ENCODE measurements at regions not wholly inside any gene's neighbourhood (a gene's known extent, or its start where the extent isn't known, plus 50 kb on each side); places are given as distances from the start of the nearest gene placed in this dataset.

DNA sequence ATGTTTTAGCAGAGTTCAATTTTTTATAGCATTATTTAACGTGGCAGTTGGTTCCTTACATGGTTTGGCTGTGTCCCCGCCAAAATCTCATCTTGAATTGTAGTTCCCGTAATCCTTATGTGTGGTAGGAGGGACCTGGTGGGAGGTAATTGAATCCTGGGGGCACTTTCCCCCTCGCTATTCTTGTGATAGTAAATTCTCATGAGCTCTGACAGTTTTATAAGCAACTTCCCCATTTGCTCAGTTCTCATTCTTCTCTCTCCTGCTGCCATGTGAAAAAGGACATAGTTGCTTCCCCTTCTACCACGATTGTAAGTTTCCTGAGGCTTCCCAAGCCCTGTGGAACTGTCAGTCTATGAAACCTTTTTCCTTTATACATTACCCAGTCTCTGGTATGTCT, 329.5 kb downstream of the GRIA2 start:
- no peaks in the 10 kb centered on the region for H3K36me3 Mint-ChIP-seq
- no peak overlapping the region for H3K4me3 ChIP-seq (ENCODE audit: low read depth, low read length)
- H3K9me3 ChIP-seq (ENCODE audit: control insufficient read depth in 2 of 2, low read length in 2 of 2) = peaks cover 0 to 1% of the 10 kb centered on the region in 2 experiments
- no peak overlapping the region for H3K4me3 Mint-ChIP-seq
- ATAC-seq (ENCODE audit: low read depth in 2 of 2) = no peak
- H3K9me3 Mint-ChIP-seq = peaks cover 0 to 10% (median 8%) of the 10 kb centered on the region in 7 donors
- no peak overlapping the region for H3K27ac Mint-ChIP-seq
- DNase-seq = no peak
- H3K27ac ChIP-seq (ENCODE audit: insufficient read depth, low read length, poor library complexity, severe bottlenecking) = no peak overlapping the region
- no peaks in the 10 kb centered on the region for H3K4me1 ChIP-seq (ENCODE audit: control insufficient read depth, insufficient read depth, low read length, poor library complexity, severe bottlenecking)
- no peaks in the 10 kb centered on the region for H3K4me1 Mint-ChIP-seq
- H3K27me3 ChIP-seq (ENCODE audit: control insufficient read depth, insufficient read depth, low read length) = no peaks in the 10 kb centered on the region
- no peaks in the 10 kb centered on the region for H3K36me3 ChIP-seq (ENCODE audit: control insufficient read depth, insufficient read depth, low read length)
- H3K27me3 Mint-ChIP-seq = no peaks in the 10 kb centered on the region

DNA sequence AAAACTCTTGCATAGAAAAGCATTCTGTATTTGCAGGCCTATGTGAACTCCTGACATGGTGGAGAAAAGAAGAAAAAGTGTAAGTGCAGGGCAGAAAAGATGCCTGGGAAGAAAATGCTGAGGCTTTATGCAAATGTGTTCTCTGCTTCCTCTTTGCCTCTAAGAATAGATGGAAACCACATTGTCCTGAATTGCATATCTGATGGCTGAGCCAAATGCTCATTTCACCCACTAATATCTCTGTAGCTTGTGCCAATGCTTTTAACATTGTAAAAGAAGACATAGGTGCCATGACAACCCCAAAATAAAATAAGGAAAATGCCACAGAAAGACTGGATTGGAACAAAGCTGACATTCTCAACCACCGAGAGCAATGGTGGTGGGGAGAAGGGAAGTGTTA, 307.4 kb downstream of the GRIA2 start:
- Histone ChIP-seq H3K9me3 (ENCODE audit: control insufficient read depth in 2 of 2, low read length in 2 of 2) (peaks cover 2 to 30% of the 10 kb centered on the region in 2 experiments), H3K4me1 (ENCODE audit: control insufficient read depth, insufficient read depth, low read length, poor library complexity, severe bottlenecking) (no peaks in the 10 kb centered on the region), H3K27ac (ENCODE audit: insufficient read depth, low read length, poor library complexity, severe bottlenecking) (no peak overlapping the region), H3K36me3 (ENCODE audit: control insufficient read depth, insufficient read depth, low read length) (no peaks in the 10 kb centered on the region), H3K4me3 (ENCODE audit: low read depth, low read length) (no peak overlapping the region), H3K27me3 (ENCODE audit: control insufficient read depth, insufficient read depth, low read length) (no peaks in the 10 kb centered on the region)
- peaks cover 3 to 32% (median 13%) of the 10 kb centered on the region in 7 donors for H3K9me3 Mint-ChIP-seq
- ATAC-seq (ENCODE audit: low read depth in 2 of 2) (no peak), DNase-seq (no peak)
- H3K27ac Mint-ChIP-seq = no peak overlapping the region
- no peaks in the 10 kb centered on the region for H3K27me3 Mint-ChIP-seq
- no peaks in the 10 kb centered on the region for H3K4me1 Mint-ChIP-seq
- no peak overlapping the region for H3K4me3 Mint-ChIP-seq
- no peaks in the 10 kb centered on the region for H3K36me3 Mint-ChIP-seq

DNA sequence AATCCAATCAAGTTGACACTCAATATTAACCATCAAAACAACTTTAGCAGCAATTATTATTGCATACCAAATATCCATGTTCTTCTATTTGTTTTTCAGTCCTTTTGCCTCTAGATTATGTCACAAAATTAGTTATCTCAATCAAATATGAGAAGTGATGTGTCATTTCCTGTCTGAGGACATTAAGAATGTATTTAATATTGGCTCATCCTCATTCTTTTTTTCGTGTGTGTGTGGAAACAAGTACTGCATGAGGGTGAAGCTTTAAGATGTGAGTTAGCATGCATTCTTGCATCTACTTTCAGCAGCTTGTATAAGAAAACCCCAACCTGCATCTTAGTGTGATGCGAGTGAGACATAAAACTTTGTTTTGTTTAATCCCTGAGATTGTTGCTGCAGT, 301.4 kb downstream of the GRIA2 start:
- H3K27ac ChIP-seq (ENCODE audit: insufficient read depth, low read length, poor library complexity, severe bottlenecking) = no peak overlapping the region
- Mint-ChIP-seq H3K27ac (no peak overlapping the region), H3K27me3 (no peaks in the 10 kb centered on the region), H3K4me1 (no peaks in the 10 kb centered on the region), H3K9me3 (peaks cover 0 to 17% (median 4%) of the 10 kb centered on the region in 7 donors), H3K4me3 (no peak overlapping the region), H3K36me3 (no peaks in the 10 kb centered on the region)
- no peak for DNase-seq
- no peaks in the 10 kb centered on the region for H3K4me1 ChIP-seq (ENCODE audit: control insufficient read depth, insufficient read depth, low read length, poor library complexity, severe bottlenecking)
- peaks cover 0 to 12% of the 10 kb centered on the region in 2 experiments for H3K9me3 ChIP-seq (ENCODE audit: control insufficient read depth in 2 of 2, low read length in 2 of 2)
- no peaks in the 10 kb centered on the region for H3K27me3 ChIP-seq (ENCODE audit: control insufficient read depth, insufficient read depth, low read length)
- ATAC-seq (ENCODE audit: low read depth in 2 of 2) = no peak
- H3K36me3 ChIP-seq (ENCODE audit: control insufficient read depth, insufficient read depth, low read length) = no peaks in the 10 kb centered on the region
- H3K4me3 ChIP-seq (ENCODE audit: low read depth, low read length) = no peak overlapping the region

DNA sequence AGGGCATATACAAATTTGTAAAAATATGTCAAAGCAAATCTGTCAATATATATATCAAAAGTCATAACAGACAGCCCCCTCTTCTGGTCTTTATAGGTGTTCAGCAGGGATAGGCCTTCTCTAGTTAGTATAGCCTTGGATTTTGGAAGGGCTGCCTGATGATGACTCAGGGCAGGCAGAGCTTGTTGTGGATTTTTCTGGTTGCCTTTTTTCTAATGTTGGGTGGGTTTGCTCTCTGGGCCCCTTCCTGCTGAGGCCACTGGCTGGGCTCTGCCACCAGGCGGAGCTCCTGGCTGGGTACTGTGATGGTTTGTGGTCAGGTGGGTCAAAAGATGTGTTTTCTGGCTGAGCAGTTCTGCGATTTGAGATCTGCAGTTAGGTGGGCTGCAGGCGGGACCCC, 294.2 kb downstream of the GRIA2 start:
- H3K27me3 Mint-ChIP-seq = no peaks in the 10 kb centered on the region
- no peak overlapping the region for H3K4me3 ChIP-seq (ENCODE audit: low read depth, low read length)
- no peaks in the 10 kb centered on the region for H3K36me3 Mint-ChIP-seq
- H3K36me3 ChIP-seq (ENCODE audit: control insufficient read depth, insufficient read depth, low read length) = no peaks in the 10 kb centered on the region
- no peaks in the 10 kb centered on the region for H3K27me3 ChIP-seq (ENCODE audit: control insufficient read depth, insufficient read depth, low read length)
- no peak for ATAC-seq (ENCODE audit: low read depth in 2 of 2)
- H3K4me3 Mint-ChIP-seq = no peak overlapping the region
- peaks cover 0 to 15% (median 6%) of the 10 kb centered on the region in 7 donors for H3K9me3 Mint-ChIP-seq
- H3K9me3 ChIP-seq (ENCODE audit: control insufficient read depth in 2 of 2, low read length in 2 of 2) = peaks cover 0 to 8% of the 10 kb centered on the region in 2 experiments
- no peaks in the 10 kb centered on the region for H3K4me1 ChIP-seq (ENCODE audit: control insufficient read depth, insufficient read depth, low read length, poor library complexity, severe bottlenecking)
- H3K27ac Mint-ChIP-seq = no peak overlapping the region
- no peaks in the 10 kb centered on the region for H3K4me1 Mint-ChIP-seq
- DNase-seq = no peak
- H3K27ac ChIP-seq (ENCODE audit: insufficient read depth, low read length, poor library complexity, severe bottlenecking) = no peak overlapping the region

DNA sequence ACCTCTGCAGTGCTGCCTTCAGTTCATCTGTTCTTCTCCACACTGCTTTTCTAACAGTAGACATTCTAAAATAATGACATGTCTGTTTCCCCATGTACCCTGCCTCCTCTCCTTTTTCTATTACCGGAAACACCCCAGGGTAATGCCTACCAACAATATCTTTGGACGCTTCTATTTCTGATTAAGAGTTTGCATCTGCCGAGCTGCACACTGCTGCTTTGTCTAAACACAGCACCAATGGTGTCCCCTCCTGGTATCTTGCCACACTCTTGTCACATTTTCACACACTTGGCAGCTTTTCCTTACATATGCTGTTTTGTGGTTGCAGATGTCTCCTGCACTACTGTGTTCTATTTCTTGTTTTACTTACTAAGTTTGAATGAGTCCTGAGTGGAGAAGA, 288.8 kb downstream of the GRIA2 start:
- peaks cover 1 to 19% (median 6%) of the 10 kb centered on the region in 7 donors for H3K9me3 Mint-ChIP-seq
- no peaks in the 10 kb centered on the region for H3K36me3 Mint-ChIP-seq
- H3K9me3 ChIP-seq (ENCODE audit: control insufficient read depth in 2 of 2, low read length in 2 of 2) = peaks cover 0 to 5% of the 10 kb centered on the region in 2 experiments
- ATAC-seq (ENCODE audit: low read depth in 2 of 2) = no peak
- no peak for DNase-seq
- H3K27ac Mint-ChIP-seq = no peak overlapping the region
- H3K27ac ChIP-seq (ENCODE audit: insufficient read depth, low read length, poor library complexity, severe bottlenecking) = no peak overlapping the region
- no peak overlapping the region for H3K4me3 Mint-ChIP-seq
- no peaks in the 10 kb centered on the region for H3K36me3 ChIP-seq (ENCODE audit: control insufficient read depth, insufficient read depth, low read length)
- H3K4me1 ChIP-seq (ENCODE audit: control insufficient read depth, insufficient read depth, low read length, poor library complexity, severe bottlenecking) = no peaks in the 10 kb centered on the region
- no peak overlapping the region for H3K4me3 ChIP-seq (ENCODE audit: low read depth, low read length)
- H3K27me3 Mint-ChIP-seq = no peaks in the 10 kb centered on the region
- no peaks in the 10 kb centered on the region for H3K4me1 Mint-ChIP-seq
- no peaks in the 10 kb centered on the region for H3K27me3 ChIP-seq (ENCODE audit: control insufficient read depth, insufficient read depth, low read length)

DNA sequence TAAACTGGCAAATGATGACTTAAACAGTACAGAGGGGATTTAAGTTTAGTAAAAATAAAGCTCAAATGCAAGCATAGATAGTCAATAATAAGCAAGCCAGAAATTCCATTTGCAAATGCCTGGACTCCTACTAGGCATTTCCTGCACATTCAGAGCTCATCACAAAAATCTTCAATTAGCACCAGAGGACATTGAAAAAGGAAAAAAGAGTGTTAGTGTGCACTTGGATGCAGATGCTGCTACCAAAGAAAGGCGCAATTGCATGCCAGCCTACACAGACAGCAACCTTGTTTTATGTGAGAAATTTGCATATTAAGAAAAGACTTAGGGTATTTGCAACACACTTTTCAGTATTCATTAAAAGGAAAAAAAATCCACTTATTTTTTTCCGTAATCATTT, 282.1 kb downstream of the GRIA2 start:
- ATAC-seq (ENCODE audit: low read depth in 2 of 2) (no peak), DNase-seq (no peak)
- H3K36me3 ChIP-seq (ENCODE audit: control insufficient read depth, insufficient read depth, low read length) = no peaks in the 10 kb centered on the region
- H3K27me3 ChIP-seq (ENCODE audit: control insufficient read depth, insufficient read depth, low read length) = no peaks in the 10 kb centered on the region
- H3K4me1 Mint-ChIP-seq = no peaks in the 10 kb centered on the region
- H3K4me3 ChIP-seq (ENCODE audit: low read depth, low read length) = no peak overlapping the region
- no peak overlapping the region for H3K4me3 Mint-ChIP-seq
- H3K27me3 Mint-ChIP-seq = no peaks in the 10 kb centered on the region
- peaks cover 0 to 14% (median 6%) of the 10 kb centered on the region in 7 donors for H3K9me3 Mint-ChIP-seq
- H3K36me3 Mint-ChIP-seq = no peaks in the 10 kb centered on the region
- peaks cover 0 to 2% of the 10 kb centered on the region in 2 experiments for H3K9me3 ChIP-seq (ENCODE audit: control insufficient read depth in 2 of 2, low read length in 2 of 2)
- H3K4me1 ChIP-seq (ENCODE audit: control insufficient read depth, insufficient read depth, low read length, poor library complexity, severe bottlenecking) = no peaks in the 10 kb centered on the region
- H3K27ac ChIP-seq (ENCODE audit: insufficient read depth, low read length, poor library complexity, severe bottlenecking) = no peak overlapping the region
- H3K27ac Mint-ChIP-seq = no peak overlapping the region

DNA sequence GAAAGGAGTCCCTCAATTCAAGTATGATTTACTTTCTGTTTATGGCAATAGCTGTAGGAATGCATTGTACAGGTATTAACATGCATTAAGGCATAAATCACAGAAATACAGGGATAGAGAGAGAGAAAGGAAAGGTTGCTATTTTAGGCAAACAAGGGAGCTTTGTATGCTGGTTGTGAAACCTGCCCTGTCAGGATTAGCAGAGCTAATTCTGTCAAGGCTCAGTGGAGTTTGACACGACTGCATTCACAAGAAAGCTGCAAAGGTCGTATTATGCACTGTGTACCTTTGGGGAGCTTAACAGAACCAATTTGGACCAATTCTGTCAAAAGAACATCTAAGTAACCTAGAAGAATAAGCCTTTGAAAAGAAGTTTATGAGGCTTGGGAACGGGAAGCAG, 239.3 kb downstream of the GRIA2 start:
- H3K9me3 ChIP-seq (ENCODE audit: control insufficient read depth in 2 of 2, low read length in 2 of 2) = no peaks in the 10 kb centered on the region
- Mint-ChIP-seq H3K36me3 (no peaks in the 10 kb centered on the region), H3K27me3 (no peaks in the 10 kb centered on the region), H3K4me3 (no peak overlapping the region), H3K27ac (no peak overlapping the region), H3K4me1 (no peaks in the 10 kb centered on the region), H3K9me3 (peaks cover 0 to 20% (median 3%) of the 10 kb centered on the region in 7 donors)
- H3K36me3 ChIP-seq (ENCODE audit: control insufficient read depth, insufficient read depth, low read length) = no peaks in the 10 kb centered on the region
- ATAC-seq (ENCODE audit: low read depth in 2 of 2) = no peak
- no peaks in the 10 kb centered on the region for H3K27me3 ChIP-seq (ENCODE audit: control insufficient read depth, insufficient read depth, low read length)
- no peak for DNase-seq
- no peak overlapping the region for H3K4me3 ChIP-seq (ENCODE audit: low read depth, low read length)
- no peaks in the 10 kb centered on the region for H3K4me1 ChIP-seq (ENCODE audit: control insufficient read depth, insufficient read depth, low read length, poor library complexity, severe bottlenecking)
- no peak overlapping the region for H3K27ac ChIP-seq (ENCODE audit: insufficient read depth, low read length, poor library complexity, severe bottlenecking)

DNA sequence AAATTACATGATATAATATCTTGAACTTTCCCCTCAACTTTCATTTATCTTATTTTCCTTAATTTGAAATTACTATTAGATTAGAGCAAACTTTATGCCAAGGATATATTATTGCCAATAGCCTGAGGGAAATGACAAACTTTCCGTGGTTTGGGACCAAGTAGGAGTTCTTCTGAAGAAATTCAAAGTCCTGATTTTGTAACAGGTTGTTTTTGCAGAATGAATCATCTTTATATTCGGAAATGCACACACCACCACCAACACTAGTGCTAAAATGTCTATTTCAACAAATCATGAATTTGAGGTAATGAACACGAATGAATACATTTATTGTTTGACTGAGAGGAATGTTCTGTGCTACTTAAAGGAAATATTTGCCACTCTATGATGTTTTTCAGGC, 226.7 kb downstream of the GRIA2 start:
- Mint-ChIP-seq H3K4me1 (no peaks in the 10 kb centered on the region), H3K27me3 (no peaks in the 10 kb centered on the region), H3K4me3 (no peak overlapping the region), H3K36me3 (no peaks in the 10 kb centered on the region), H3K9me3 (peaks cover 0 to 15% (median 0%) of the 10 kb centered on the region in 7 donors), H3K27ac (no peak overlapping the region)
- no peak overlapping the region for H3K4me3 ChIP-seq (ENCODE audit: low read depth, low read length)
- no peaks in the 10 kb centered on the region for H3K36me3 ChIP-seq (ENCODE audit: control insufficient read depth, insufficient read depth, low read length)
- H3K4me1 ChIP-seq (ENCODE audit: control insufficient read depth, insufficient read depth, low read length, poor library complexity, severe bottlenecking) = no peaks in the 10 kb centered on the region
- no peaks in the 10 kb centered on the region for H3K27me3 ChIP-seq (ENCODE audit: control insufficient read depth, insufficient read depth, low read length)
- no peaks in the 10 kb centered on the region for H3K9me3 ChIP-seq (ENCODE audit: control insufficient read depth in 2 of 2, low read length in 2 of 2)
- ATAC-seq (ENCODE audit: low read depth in 2 of 2) (no peak), DNase-seq (no peak)
- H3K27ac ChIP-seq (ENCODE audit: insufficient read depth, low read length, poor library complexity, severe bottlenecking) = no peak overlapping the region

Data from CD4-positive, CD25-positive, alpha-beta regulatory T cell (primary cell).